AML-193 (cell line): ENCODE measurements at regions not wholly inside any gene's neighbourhood (a gene's known extent, or its start where the extent isn't known, plus 50 kb on each side); places are given as distances from the start of the nearest gene placed in this dataset.
A peak's percentile ranks its signal among the peaks of the same experiment; 100 is the strongest.
"Not testable (repeated sequence)": the region's sequence is repeated elsewhere in the genome, so short reads cannot be mapped to it uniquely, and the experiment has no call there.

Source experiments
- DNase-seq, 2 experiments: peaks; one replicate each; lab custom pipeline; 2025; lab: John Stamatoyannopoulos, UW

DNA sequence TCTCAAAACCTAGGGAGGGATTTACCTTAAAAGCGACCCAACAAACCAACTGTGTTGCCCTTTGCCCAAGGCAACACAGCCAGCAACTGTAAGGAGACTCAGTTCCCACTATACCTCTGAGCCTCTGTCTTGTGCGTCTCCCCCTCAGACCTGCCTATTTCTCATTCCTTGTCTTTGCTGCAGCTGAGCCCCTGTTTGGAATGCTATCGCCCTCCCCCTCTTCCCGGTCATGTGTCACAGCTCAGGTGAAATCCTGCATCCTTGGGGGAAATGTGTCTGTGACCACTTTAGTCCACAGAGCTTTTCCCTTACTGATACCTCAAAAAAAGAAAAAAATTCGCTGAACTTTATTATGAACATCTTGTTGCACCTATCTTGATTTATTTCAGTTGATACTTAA, 52.0 kb upstream of the LRIG1 start:
- no peak for DNase-seq

DNA sequence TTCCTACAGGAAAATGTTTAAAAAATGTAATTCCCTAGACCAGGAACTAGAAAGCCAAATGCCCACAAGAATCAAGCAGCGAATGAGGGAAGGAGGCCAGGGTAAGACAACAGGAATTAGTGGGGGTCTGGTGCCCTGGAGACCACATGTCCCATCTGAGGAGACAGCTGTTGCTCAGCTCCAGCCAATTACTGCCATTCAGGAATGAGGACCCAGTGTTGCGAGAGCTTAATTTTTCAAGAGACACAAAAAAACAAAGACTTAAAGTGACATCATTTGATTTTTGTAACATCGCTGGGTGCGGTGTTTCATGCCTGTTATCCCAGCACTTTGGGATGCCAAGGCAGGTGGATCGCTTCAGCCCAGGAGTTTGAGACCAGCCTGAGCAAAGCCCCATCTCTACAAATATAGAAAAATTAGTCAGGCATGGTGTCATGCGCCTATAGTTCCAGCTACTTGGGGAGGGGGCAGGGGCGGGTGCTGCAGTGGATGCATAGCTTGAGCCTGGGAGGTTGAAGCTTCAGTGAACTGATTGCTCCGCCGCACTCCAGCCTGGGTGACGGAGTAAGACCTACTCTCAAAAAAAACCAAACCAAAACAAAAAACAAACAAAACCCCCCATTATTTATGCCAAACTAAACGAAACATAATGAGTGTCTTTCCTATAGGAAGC, 52.8 kb upstream of the LRIG1 start:
- no peak for DNase-seq

DNA sequence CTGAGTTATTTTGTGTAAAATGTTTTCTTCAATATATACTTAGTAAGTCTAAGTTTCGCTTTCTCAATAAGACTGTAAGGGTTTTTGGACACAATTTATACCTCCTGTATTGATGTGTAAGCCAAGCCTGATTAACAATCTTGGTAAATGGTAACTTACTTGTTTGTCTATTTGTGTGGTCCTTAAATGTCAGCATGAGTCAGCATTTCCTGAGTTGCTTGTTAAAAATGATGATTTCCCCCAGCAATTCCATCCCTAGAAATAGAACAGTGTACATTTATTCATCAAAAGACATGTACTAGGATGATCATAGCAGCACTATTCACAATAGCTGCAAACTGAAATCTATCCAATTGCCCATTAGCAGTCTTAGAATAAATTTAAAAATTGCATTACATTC, 53.4 kb upstream of the LRIG1 start:
- no peak for DNase-seq

DNA sequence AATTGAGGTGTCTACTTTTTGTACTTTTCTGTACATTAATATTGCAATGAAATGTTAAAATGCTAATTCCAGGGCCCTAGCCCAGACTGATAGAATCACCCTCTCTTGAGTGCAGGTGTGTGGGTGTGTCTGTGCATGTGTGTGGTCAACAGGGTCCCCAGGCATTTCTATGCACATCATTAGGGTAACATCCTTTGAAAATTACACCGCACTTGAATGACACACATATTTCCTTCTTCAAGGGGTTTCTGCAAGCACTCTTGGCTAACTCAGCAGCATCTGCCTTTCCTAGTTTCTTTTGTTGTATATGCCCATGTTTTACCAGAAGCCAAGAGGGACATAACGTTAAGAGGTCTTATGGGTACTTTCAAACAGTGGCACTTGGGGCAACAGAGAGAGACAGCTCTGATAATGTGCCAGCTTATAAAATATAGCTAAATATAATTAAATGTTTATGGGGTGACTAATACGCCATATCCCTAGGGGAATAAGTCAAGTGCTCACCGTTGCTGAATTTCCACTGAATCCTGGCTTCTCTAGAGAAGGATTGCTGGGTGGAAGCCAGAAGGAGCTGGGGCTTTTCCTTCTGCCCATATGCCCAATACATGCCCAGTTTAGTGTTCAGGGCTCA, 54.5 kb upstream of the LRIG1 start:
- DNase-seq, result no peak

DNA sequence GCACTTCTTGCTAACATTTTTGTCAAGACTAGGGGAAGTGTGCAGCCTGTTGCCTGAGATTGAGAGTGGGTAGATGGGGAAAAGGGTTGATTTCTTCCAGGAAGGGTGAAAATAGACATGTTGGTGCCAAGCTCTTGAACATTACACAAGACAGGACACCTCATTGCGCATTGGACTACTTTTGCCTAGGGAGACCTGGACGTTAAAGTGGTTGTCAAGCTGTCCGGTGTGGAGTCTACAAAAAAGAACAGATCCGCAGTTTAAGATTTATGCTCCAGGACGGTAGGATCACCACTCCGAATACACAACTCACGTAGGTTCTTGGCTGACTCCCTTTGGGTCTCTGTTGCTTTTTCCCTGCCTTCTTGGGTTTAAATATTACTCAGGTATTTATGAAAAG, 56.3 kb upstream of the LRIG1 start:
- no peak for DNase-seq

DNA sequence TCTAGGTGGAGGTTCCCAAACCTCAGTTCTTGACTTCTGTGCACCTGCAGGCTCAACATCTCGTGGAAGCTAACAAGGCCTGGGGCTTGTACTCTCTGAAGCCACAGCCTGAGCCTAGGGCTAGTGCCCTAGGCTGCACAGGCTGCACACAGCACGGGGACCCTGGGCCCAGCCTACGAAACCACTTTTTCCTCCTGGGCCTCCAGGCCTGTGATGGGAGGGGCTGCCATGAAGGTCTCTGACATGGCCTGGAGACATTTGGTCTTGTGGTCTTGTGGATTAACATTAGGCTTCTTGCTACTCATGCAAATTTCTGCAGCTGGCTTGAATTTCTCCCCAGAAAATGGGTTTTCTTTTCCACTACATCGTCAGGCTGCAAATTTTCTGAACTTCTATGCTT, 59.1 kb upstream of the LRIG1 start:
- DNase-seq, result not testable (repeated sequence)

DNA sequence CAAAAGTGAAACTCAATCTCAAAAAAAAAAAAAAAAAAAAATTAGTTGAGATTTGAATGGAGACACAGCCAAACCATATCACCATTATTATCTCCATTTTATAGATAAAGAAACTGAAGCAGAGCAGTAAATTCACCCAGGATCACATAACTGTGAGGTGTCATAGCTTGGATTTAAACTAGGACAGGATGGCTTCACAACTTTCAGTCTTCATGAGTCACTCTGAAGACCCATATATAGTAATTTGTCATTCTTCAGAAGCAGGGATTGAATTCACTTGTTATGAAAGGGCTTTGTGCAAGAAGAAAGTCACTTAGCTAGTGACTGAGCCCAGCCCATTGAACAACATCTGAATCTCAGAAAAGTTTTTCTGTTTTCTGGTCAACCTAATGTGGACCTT, 60.5 kb upstream of the LRIG1 start:
- DNase-seq, result no peak

DNA sequence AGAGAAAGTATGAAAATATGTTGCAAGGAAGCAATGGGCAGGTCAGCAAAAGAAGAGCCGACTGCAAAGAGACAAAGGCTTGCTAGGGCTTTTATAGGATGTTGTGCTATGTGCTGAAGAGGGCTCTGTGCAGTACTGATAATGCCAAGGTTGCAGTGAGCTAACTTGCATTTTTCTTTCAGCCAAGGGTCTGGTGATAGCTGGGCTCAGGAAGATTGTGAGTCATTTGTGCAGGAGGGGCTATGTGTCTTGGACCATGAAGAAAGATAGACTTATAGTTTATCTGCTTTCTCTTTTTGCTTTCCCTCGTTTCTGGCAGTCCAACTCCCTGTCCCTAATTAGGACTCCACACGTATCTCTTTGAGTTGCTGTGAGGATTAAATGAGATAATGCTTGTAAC, 64.5 kb upstream of the LRIG1 start:
- DNase-seq, result no peak

DNA sequence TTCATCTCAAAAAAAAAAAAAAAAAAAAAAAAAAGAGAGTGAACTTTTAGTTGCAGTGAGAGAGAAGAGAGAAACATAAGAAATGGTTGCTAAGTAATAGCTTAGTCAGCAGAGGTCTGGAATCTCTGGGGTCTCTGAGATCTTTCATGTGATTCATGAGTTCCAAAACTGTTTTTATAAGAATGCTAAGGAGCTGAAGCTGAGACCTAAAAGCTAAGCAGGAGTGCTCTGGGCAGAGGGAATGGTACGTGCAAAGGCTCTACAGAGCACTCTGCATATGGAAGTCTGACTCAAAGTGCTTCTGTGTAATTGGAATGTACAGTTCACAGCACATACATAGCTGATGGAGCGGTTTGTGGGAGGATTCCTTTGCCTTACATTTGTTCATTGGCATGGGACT, 66.3 kb upstream of the LRIG1 start:
- no peak for DNase-seq

DNA sequence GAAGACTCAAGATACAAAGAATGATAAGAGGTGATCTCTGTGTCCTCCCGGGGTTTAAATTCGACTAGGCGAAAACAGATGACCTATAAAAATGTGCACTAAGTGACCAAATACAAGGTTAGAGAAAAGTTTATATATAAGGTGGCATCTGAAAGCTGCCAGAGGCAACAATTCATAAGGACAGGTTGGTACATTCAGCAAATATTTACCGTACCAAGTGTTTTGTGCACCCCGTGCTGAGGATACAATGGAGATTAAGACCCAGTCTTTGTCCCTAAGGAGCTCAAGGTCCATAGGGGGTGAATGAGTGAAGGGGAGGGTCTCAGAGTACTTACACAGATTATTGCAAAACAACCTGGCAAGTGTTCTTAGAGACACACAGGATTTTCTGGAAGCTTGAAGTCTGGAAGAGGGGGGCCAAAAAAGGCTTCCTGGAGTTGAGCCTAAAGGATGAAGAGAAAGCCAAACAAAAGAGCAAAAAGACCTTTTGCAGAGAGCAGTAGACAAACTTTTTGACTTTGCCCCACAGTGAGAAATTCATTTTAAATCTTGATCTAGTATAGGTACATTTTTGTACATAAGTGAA, 71.4 kb upstream of the LRIG1 start:
- DNase-seq, result no peak

DNA sequence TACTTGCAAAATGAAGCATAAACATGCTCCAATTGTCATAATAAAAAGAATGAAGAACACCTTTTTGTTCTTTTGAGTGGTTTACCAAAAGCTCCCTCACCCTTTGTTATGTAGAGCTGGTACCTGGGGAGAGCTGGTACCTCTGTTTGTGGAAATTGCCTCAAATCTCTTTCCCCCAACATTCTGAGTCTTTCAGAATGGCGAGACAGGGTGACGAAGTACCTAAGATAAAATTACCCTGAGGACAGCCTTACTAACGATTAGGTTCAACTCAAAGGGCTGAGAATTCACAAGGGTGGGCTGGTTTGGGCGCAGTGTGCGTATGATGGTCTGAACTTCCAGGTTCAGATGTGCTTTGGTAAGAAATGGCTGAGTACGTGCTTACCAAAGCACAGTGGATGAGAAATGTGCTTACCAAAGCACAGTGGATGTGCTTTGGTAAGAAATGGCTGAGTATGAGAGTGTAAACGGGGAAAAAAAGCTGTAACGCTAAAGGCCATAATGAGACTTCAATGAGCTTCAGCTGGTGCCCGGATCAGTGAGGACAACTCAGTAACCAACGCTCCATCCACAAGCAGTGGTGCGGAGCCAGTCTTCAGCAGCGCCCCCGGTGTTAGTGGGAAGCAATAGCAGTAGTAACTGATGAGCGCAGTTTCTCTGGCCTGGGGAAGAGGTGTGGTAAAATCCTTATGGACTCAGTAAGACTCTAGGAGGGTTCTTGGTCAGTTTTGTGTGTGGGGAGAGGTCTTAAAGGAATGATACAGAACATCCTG, 72.3 kb upstream of the LRIG1 start:
- no peak for DNase-seq

DNA sequence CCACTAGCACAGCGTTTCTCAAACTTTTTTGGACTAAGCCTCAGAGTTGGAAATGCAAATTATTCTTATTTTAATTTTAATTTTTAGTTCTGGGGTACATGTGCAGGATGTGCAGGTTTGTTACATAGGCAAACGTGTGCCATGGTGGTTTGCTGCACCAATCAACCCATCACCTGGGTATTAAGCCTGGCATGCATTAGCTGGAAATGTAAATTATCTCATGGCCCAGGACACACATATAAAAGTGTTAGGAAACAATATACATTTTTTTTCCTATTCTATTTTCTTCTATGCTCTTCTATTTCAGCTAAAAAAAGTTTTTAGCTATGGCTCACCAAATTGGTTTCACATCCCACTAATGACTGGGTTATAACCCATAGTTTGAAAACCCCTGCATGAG, 73.3 kb upstream of the LRIG1 start:
- DNase-seq, result no peak

DNA sequence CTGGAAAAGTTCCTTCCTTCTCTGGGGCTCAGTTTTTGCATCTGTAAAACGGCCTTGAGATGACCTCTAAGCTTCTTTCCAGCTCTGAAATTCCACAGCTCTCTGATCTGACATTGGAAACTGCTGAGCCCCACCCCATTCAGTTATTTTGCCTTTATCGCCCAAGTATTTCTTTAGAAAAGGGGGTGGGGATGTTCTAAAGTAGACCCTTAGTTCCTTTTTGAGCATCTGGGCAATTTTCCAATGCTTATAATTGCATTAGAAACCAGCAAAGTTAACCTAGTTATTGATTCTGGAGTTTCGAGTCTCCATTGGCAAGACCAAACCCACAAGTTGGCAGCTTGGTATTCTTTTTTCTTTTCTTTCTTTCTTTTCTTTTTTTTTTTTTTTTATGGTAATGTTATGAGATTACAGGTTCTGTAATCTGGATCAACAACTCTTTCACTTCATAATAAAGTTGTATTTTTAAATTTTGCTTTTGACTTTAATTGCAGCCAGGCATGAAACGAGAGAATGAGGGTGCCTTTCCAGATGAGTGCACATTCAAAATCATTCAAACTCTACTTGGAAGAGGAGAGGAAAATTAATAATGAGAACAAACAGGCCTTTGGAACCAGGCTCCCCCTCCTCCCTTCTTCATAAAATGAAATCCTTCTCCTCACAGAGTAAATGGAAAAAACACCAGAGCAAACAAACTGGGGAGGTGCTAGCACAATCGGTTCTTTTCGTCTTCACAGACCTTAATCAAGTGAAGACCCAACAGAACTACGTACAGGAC, 76.8 kb upstream of the LRIG1 start:
- no peak for DNase-seq

DNA sequence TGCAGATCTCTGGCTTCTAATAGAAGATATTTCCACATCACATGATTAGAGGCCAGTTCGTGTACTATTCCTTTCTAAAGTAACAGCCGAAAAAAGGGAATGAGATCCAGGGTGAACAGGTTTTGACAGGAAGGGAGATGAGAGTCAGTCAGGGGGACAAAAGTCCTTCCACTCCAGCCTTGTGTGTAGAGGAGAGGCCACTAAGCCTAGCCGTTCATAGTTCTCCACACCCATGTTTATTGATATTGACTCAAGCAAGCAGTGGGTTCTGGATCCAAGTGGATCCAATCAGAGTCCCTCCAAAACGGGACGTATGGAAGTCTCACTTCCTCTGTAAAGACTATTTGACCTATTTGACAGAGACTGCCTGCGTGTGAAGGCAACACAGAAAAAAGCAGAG, 80.4 kb upstream of the LRIG1 start:
- no peak for DNase-seq

DNA sequence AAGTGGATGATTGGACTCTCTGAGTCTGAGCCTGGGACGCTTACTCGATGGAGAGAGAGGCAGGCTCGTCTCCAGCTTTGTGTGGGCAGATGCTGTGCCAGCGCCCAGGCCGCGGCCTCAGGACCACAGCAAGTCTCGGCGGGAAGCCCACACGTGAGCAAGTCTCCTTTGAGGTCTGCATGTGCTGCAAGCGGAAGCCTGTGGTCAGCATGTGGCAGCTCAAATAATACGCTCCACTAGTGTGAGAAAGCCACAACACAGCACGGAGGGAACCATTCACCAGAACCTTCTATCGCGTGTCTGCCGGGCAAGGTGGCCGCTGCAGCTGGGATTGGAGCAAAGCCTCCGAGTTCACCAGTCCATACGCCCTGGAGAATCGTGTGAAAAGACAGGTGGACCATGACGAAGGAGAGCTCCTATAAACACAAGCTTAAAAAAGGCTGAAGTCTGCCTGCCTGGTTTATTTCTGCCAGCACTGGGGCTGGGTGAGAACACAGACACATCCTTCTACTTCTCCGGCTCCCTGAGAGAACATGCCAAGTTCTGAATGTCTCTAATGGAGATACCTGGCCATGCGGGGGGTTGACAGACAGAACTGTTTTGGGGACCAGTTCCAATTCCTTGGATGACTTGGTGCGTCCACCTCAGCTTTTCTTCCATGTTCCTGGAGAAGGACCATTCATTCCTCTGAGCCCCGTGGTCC, 82.0 kb upstream of the LRIG1 start:
- no peak for DNase-seq

DNA sequence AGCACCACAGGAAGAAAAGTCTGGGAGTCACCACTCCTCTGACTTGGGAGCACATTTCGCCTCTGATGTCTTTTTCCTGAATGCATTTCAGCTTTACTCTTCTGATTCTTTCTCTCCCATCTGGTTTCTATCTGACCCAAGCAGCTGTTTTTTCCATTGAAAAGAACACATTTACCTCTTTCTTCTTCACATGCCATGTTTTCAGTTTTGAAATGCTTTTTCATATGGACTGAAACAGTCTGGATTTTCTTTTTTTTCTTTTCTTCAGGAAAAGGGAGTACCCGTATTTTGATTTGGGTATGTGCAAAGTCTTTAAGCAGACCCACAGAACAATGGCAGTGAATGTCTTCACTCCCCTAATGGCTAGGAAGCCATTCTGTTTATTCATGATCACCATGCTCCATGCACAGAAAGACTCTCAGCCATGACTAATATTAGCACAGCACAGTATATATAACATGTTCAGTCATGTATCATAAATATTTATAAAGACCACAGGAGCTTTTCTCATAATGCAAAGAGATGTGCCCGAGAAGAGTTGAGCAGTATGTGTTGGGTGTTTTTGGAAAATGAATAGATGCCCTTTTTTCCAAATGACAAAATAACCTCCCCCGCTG, 82.7 kb upstream of the LRIG1 start:
- no peak for DNase-seq

DNA sequence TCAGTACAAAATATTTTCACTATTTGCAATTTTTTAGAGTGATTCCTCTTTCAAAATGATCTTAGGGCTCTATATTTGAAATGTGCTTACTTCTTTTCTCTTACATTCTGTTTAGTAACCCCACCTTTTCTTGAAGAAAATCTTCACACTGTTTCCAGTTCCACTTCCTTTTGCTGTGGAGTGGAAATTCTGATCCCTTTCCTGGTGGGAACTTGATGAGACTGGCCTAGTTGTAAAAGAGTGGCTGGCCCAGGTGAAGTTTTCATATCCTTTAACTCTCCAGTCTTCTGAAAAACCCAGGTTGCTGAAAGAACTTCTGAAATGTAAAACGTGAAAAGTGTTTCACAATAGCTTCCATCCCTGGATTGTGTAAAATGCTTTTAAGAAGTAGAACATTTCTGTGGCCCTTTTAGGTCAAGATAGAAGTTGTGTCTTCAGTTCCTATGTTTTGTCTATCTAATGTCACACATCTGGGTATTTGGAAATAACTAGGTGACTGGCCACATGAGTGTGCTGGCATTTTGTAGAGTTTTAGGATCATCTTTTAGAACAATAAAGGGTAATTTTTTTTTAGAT, 84.8 kb upstream of the LRIG1 start:
- DNase-seq, result peak in 1 of 2 experiments; percentile 9

DNA sequence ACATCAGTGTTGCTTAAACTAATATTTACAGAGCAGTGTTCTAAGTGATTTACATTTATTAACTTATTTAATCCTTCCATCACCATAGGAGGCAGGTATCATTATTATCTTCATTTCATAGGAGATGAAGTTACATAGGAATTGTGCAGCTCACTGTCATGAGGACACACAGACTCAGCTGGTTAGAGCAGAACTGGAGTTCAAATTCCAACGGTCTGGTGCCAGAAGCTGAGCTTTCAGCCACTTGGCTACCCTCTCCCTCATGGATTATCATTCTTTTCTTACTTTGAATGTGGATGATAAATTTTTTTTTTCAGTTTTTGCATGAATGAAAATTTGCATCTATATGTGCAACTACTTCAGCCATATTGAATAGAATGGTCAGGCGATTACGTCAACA, 86.0 kb upstream of the LRIG1 start:
- no peak for DNase-seq

DNA sequence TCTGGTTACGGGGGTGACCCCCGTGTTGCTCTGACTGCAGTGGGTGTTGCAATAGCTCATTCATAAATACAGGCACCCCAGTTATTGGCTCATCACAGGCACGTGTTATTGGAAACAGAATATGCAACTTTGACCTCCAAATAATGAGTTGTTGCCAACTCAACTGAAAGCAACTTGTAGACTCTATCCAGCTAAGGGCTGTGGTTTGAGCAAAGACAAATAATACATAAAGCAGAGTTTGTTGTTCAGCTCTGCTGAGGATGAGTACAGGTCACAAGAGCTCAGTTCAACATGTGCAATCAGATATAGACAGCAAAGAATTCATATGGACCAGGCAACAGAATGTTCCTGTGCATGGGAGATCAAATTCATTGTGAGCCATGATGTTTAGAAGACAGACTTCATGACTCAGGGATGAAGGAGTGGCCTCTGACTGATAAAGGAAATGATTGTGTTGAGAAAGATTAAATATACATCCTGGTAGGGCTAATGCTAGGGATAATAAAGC, 87.6 kb upstream of the LRIG1 start:
- no peak for DNase-seq

DNA sequence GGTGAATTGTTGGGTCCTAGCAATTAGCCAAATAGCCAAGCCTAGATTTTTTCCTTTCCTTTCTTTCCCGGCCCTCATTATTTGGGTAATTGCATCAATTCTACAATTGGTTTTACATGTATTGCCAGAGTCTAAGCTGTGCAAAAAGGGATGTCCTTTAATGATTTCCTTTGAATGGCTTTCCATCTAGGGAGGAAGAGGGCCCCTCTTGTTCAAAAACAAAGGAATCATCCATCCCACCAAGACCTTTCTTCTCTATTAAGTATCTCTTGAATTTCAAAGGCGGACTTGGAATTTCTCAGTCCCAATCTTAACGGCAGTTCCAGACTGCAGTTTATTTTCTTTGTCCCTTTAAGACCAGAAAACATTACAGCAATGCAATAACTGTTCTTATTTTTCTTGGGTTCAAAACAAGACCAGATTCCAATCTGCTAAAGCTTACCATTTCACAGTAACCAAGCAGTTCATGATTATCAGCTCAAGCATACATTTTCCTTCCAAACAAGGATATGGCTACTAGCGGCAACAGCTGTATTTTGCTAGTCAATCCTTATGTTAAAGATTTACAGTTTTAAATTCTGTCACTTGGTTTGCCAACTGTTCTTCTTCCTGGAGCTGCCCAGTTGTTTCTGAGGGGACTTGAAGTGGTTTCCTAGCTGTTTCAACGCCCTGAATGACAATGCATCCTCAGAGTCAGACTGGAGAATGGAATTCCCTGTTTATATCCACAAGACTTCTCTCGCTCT, 91.4 kb upstream of the LRIG1 start:
- no peak for DNase-seq
